Hepatic stellate cell (primary cell): ENCODE measurements at regions not wholly inside any gene's neighbourhood (a gene's known extent, or its start where the extent isn't known, plus 50 kb on each side); places are given as distances from the start of the nearest gene placed in this dataset.
A peak's percentile ranks its signal among the peaks of the same experiment; 100 is the strongest.

Source experiments
- DNase-seq: peaks from one replicate; pipeline ENCODE4 v3.0.0; 2011; ENCODE audit warnings: low spot score

DNA sequence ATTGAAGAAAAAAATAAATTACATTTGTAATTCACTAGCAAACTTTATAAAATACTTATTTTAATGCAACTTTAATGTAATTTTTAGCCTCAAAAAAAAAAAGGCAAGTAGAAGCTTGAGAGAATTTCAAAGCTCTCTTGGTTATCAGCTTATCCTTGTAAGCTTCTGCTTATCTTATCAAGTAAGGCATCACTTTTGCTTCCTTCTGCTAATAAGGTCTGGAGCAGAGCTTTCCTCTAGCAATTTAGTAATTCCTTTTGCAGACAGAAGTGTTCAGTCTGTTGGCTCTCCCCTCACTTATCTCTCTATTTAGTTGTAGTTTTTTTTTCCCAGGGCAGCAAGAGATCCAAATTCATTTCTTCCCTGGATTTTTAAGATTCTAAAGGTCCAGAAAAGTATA, 525.0 kb downstream of the ISL1 start:
- no peak for DNase-seq

DNA sequence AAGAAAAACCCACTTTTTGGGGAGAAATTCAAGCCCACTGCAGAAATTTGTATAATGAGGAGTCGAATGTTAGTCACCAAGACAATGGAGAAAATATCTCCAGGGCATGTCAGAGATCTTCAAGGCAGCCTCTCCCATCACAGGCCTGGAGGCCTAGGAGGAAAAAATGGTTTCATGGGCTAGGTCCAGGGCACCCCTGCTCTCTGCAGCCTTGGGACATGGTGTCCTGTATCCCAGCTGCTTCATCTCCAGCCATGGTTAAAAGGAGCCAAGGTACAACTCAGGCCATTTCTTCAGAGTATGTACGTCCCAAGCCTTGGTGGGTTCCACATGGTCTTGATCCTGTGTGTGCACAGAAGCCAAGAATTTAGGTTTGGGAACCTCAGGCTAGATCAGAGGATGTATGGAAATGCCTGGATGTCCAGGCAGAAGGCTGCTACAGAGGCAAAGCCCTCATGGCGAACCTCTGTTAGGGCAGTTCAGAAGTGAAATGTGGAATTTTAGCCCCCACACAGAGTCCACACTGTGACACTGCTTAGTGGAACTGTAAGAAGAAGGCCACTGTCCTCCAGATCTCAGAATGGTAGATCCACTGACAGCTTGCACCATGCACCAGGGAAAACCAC, 561.4 kb downstream of the ISL1 start:
- DNase-seq, result no peak

DNA sequence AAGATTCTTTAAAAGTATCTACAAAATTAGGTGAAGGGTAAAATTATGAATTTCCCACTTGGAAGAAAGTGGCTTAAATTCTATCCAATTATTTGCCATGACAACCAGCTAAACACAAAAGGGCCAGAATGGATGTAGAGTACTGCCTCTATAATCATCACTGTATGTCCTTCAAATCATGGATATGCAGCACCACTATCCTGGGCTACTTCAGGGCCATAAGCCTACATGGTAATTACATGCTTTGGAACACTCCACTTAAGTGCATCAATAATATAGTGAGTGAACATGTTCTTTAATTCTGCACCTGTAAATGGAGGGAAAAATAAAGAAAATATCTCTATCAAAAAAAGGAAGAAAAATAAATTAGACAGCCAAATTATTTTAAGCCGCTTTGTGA, 575.2 kb downstream of the ISL1 start:
- no peak for DNase-seq

DNA sequence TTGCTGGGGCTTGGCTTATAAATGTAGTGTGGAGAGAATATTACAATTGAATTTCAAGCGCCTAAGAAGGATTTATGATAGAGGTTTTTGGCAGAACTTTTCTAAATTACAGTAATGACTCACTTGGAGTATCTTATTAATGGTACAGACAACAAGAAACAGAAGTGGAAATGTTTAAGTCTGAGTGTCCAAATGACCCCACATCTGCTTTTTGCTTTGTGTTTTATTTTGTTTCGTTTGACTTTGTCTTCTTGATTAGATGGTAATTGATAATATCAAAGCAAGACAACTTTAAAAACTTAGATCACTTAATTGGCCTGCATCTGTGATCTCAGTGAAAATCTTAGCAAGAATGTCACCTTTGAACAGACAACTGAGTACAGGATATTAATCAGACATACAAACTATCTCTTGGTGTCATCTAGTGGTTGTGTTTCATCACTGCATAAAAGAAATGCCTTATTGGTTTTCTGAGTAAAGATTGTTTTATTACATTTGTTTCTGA, 577.4 kb downstream of the ISL1 start:
- DNase-seq, result no peak

DNA sequence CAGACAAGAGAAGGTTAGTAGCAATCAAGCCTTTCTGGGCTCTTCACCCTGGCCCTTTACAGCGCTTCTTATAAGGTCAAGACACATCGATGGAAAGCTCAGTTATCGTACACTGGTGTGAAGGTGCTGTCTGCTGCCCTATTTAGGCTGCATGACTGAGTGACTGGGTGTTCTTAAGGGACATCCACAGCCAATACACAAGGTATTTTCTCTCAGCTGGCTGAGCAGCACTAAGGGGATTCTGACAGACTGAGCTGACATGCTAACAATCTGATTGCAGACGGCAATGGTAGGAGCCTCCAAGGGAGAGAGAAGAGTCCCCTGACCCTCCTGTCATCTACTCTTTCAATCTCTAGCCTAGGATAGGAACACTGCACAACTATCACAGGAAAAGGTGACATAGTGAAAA, 577.9 kb downstream of the ISL1 start:
- DNase-seq, result no peak

- DNase-seq, result no peak
These were observed 585.5 kb downstream of the ISL1 start for GRCh38 chr5:51968756-51969155.

GRCh38 chr5:51974834-51975233, 591.6 kb downstream of the ISL1 start:
- no peak for DNase-seq

DNA sequence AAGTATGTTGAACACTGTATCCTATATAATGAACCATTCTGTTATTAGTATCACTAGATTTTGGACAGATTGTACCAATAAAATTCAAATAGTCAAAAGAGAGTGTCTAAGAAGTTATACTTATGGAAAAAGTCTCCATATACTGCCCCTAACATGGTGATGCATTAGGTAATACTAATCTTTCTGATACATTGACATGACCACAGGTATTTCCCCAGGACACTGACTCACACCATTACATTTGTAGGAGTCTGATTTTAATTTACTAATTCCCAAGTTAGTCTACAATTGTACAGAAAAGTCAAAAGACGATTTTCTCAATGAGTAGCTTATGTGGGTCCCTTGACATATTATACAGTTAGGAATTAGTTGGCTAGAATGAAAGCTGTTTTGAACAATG, 593.8 kb downstream of the ISL1 start:
- no peak for DNase-seq

DNA sequence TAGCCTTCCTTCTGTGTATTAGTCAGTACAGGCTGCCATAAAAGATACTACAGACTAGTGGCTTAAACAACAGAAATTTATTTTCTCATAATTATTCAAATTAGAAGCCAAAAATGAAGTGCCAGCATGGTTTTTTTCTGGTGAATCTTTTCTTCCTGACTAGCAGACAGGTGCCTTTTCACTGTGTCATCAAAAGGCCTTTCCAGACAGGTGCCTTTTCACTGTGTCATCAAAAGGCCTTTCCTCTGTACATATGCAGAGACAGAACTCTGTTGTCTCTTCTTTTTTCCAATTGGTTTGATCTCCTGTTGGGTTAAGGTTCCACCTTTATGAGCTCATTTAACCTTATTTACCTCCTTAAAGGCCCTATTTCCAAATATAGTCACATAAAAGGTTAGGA, 599.9 kb downstream of the ISL1 start:
- no peak for DNase-seq

DNA sequence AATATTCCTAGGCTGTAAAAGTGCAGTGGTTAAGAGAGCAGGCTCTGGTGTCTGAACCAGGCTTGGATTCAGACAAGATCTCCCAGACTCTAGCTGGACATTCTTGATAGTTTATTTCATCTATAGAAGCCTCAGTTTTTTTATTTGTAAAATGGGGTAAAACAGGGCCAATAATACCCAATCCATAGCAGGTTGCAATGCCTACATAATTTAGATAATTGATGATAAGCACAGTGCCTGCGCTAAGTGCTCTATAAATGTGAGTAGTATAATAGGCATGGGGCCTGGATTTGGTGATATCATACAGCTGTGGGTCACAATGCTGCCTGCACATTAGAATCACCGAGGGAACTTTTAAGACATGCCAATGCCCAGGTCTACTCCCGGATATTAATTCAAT, 603.5 kb downstream of the ISL1 start:
- no peak for DNase-seq

GRCh38 chr5:51987239-51987638, 604.0 kb downstream of the ISL1 start:
- no peak for DNase-seq

- DNase-seq, result no peak
These were observed 604.5 kb downstream of the ISL1 start for GRCh38 chr5:51987669-51988209.

- no peak for DNase-seq
These were observed 605.4 kb downstream of the ISL1 start for GRCh38 chr5:51988634-51989033.

GRCh38 chr5:51990241-51990640, 607.0 kb downstream of the ISL1 start:
- DNase-seq, result no peak

- DNase-seq, result no peak
These were observed 607.5 kb downstream of the ISL1 start for GRCh38 chr5:51990661-51991180.

GRCh38 chr5:51991940-51992339, 608.7 kb downstream of the ISL1 start:
- DNase-seq, result no peak

DNA sequence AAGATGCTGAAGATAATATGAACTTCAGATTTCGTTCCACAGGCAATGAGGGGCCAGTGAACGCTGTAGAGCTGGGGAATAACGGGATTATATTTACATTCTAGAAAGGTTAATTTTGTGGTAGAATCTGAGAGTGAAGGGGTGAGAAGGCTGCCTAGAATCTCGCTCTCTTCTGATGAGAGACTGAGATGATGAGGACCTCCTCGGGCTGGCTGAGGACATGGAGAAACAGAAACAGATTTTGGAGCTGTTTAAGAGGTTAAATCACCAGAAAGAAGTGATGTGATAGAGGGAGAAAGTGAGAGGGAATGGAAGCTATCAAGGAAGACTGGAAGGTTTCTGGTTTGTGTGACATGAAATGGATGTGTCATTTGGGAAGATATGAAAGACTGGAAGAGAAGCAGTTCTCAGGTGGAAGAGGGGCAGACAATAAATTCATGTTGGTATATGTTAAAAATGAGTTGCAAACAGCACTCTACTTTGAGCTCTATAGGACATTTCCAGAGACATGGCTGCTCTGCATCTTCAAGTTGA, 612.6 kb downstream of the ISL1 start:
- no peak for DNase-seq

- DNase-seq, result no peak
These were observed 613.2 kb downstream of the ISL1 start for GRCh38 chr5:51996356-51996861.

DNA sequence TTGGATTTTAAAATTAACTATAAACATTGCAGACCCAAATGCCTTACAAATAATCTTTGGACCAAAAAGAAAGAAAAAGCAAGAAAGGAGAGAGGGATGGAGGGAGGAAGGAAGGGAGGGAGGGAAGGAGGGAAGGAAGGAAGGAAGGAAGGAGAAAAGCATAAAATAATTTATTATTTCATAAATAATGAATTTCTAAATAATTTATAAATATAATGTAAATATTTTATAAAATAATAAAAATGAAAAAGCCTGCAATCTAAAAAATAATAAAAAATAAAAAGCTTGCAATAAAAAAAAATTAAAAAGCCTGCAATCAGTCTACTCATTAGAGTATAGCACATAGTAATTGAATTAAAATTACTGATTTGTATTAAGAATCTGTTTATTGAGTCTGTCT, 614.3 kb downstream of the ISL1 start:
- no peak for DNase-seq

DNA sequence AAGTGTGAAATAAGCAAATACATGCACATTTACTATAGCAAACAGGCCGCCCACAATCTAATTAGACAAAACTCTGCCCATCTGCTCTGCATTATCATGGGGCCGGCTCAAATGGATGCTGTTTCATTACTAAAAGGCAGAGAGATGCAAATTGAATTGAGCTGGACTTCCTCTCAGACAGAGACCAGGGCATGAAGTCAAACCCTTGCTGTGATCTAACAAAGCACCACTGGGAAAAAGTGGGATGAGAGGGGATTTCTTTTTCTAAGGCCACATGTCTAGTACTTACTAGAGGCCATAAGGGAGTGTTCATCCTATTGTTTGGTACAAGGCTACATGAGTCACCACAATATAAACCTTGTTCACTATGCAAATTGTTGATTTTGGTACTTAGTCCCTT, 614.7 kb downstream of the ISL1 start:
- no peak for DNase-seq

- peak; percentile 5 for DNase-seq
These were observed 624.1 kb downstream of the ISL1 start for GRCh38 chr5:52007230-52007858.

DNA sequence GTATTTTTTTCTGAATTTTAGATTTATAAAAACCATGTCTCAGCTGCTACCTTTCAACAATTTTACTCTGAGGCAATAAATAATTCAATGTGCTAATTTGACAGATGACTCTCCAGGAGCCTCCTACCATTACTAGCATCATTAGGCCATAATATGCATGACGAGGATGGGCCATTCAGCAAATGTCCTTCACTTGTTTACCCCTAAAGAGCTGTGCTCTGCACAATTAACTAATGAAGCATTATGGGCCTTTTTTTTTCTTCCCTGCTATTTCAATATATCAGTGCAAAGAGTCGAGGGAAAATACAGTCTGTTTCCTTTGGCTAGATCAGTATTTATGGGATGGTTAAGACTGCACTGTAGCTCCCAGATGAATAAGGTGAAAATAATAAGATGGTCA, 627.2 kb downstream of the ISL1 start:
- no peak for DNase-seq

DNA sequence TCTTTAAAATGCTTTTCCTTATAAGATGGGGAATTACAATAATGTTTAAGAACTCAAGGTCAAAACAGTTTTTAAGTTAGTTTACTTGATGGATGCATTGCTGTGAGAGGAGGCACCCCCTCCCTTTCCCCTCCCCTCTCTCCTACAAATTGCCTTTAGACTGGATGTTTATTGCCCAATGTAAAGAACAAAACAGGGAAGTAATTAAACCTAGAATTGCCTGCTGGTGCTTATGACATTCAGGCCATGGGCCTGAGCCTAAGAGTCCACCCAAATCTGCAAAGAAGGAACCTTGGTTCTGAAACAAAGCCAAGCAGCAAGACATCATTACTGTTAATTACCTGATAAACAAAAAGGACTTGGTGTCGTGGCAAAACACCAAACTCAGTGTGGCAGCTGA, 630.3 kb downstream of the ISL1 start:
- no peak for DNase-seq
